ENCODE measurements at regions not wholly inside any gene's neighbourhood (a gene's known extent, or its start where the extent isn't known, plus 50 kb on each side); places are given as distances from the start of the nearest gene placed in this dataset.
"Not testable (repeated sequence)": the region's sequence is repeated elsewhere in the genome, so short reads cannot be mapped to it uniquely, and the experiment has no call there.

DNA sequence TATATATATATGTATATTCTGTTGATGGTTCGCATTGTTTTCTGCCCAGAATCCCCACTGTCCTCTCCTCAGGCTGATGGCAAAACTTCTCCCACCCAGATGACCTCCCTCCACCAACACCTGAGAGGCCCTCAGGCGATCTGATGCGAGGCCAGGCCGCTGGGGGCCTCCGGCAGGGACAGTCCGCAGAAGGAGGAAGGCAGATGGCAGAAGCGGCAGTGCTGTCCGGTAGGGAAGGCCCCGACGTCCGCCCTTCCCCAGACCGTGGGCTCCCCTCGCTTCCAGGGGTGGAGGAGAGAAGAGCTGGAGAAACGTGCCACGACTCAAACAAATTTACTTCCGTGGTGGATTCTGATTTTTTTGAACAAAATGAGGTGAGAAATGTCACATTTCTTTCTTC lies 178.3 kb upstream of the RGS6 start:
- ATAC-seq: no peak

DNA sequence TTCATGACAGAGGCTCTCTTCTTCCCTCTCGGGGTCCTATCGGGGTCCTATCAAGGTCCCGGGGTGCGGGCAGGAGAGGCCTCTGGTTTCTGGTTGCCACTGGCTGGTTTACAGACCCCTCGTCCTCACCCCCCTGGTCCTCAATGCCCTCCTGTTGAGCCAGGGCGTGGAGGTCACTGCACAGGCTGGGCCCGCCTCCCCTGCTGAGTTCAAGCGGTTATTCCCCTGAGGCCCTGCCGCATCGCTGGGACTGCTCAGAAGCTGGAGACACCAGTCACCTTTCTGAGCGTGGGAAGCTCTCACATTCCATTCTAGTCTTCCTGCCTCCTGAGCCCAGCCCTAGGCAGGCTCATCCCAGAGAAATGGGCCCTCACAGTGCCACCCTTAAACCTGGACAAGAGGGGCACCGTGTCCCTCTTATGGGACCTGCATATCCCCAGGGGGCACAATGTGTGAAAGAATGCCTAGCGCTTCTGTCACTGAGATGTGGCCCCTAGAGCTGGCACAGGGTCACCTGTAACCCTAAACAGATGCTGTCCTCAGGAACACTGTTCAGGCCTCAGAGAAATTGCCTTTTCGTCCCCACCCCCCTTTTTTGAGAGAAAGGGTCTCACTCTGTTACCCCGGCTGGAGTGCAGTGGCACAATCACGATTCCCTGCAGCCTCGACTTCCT lies 177.7 kb upstream of the RGS6 start:
- ATAC-seq: no peak

DNA sequence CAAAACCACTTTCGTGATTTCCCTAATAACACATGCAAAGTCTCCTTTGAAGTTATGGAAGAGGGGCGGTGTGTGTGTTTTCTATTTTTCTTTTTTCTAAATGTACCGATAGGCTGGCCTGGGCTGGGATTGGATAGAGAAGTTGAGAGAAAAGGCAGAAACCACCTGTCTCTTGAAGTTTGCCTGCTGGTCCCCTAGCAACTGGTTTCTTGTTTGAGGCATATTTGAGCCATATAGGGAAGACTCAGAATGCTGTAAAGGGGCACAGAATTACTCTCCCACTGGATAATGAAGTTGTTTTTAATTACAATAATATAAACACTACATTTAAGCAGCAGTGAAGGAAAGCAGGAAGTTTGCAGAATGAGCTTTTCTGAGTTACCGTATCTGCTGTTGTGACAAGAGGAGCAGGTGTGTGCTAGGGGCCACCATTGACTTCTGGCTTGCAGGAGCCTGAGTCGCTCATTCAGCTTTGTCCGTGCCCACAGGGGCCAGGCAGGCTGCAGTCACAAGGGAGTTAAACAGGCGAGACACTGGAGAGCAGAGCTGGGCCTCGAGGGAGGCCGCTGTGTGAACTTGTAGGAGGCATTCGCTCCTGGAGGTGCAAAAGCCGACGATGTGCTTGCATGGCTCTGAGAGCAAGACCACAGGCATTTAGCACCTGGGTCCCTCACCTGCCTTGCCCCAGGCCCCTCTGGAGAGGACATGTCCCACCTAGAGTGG lies 173.8 kb upstream of the RGS6 start:
- no peak for ATAC-seq

DNA sequence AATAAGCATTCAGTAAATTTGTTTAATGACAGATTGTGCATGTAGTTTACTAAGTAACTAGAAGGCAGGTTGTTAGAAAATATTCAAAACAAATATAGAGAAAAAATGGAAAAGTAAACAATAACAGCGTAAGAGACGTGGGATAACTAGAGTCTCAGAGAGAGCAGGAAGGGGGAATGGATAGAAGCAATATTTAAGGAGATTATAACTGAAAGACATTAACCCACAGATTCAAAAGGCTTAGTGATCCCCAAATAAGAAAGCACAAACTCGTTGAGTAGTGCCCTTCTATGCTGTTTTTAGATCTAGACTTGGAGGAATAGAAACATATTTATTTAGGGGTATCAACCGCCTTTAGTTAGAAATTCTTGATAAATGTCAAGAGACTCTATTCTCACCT lies 169.7 kb upstream of the RGS6 start:
- no peak for ATAC-seq

DNA sequence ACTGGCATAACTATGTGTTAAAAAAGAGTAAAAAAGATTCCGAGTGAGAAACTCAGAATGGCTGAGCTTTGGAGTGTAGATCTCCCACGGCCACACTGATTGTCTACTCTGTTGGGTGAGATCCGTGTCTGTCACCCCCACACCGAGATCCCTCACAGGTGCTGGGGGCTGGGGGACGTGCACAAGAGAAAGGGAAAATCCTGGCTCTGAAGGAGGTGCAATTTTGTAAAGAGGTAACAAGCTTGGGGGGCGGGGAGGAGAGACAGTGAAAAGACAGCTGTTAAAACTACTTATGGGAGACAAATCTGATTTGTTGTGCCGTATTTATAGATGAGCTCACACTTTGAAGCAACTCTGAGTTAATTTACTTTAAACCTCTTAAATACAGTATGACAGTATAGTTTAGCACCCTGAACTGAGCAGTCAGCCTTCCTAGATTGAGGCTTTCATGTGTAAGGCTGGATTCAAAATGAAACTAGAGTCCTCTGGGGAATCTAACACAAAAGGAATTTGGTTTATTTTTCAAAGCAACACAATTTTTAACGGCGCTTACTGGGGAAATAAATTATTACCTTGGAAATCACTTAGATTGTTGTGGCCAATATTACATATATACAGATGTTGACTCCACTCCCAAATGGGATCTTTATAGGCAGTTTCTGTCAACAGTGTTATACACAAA lies 167.4 kb upstream of the RGS6 start:
- ATAC-seq: no peak

DNA sequence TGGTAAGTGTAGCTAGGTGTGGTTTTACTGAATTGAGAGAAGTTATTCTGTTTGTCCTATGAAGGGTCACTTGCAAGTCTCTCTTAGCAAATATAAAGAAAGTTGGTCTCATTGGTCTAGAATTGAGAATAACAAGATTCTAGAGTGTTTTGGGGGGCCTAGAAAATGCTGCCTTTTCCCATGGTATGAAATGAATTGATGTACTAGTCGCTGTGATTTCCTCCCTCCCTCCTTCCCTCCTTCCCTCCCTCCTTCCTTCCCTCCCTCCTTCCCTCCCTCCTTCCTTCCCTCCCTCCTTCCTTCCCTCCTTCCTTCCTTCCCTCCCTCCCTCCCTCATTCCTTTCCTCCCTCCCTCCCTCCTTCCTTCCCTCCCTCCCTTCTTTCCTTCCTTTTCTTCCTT lies 166.7 kb upstream of the RGS6 start:
- ATAC-seq: no peak

DNA sequence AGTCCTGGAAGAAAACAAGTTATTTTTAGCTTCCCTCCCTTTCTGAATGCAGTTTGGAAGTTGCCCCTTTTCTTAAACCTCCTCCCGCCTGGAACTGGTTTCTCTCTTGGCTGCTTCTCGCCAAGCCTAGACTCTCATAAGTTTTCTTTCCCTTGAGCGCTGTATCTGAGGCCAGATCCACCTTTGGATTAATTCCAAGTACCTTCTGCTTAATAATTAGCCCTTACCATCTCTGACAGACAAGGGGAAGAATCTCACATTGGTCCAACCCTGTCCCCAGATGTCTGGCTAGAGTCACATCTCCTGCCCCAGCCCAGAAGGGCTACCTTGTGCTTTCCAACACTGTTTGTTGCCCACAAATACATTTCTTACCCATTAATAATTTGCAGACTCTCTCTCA lies 161.8 kb upstream of the RGS6 start:
- ATAC-seq: no peak

DNA sequence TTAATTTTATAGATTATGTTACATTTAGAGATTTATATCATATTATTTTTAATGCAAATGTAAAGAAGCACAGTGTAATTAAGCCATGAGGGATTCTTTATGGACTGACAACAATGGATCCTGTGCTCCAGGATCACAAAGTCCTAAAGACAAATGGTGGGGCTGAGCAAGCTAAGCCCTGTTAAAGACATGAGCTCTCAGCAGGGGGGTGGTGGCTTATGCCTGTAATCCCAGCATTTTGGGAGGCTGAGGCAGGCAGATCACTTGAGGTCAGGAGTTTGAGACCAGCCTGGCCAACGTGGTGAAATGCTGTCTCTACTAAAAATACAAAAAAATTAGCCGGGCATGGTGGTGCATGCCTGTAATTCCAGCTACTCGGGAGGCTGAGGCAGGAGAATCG lies 160.8 kb upstream of the RGS6 start:
- ATAC-seq: not testable (repeated sequence)

DNA sequence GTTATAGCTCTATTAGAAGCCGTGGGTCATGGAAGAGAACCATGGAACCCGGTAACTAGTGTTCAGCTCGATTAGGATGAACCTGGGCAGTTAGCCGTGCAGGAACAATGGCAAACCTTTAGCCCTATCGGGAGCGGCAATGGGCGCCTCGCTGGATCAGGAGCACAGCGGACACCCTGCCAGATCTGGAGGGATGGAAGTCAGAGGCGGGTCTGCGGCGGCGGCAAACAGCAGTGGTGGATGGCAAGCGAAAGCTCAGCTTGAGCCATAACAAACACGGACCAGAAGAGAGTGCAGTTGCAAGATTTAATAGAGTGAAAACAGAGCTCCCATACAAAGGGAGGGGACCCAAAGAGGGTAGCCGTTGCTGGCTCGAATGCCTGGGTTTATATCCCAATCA lies 160.2 kb upstream of the RGS6 start:
- not testable (repeated sequence) for ATAC-seq

DNA sequence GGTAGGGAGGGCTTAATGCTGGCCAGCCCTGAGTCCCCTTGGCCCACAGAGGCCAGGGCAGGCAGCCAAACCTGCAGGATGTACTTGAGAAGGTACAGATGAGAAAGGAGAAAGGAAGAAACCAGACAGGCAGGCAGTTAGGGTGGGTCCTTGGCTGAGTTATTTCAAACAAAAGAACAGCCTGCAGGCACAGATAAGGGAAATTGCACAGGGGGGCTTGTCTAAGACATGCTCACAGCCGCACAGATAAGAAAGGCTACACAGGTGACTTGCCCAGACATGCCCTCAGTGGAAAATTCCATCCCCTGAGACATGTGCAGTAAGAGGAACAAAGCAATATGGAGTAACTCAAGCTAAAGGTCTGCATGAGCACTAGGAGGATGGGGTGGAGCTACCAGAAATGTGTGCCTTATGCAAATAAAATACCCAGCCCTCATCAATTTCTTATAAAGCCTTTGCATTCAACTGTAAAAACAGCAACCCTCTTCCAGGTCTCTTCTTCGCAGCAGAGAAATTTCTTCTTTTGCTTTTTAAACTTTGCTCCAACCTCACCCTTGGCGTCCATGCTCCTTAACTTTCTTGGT lies 158.2 kb upstream of the RGS6 start:
- no peak for ATAC-seq

DNA sequence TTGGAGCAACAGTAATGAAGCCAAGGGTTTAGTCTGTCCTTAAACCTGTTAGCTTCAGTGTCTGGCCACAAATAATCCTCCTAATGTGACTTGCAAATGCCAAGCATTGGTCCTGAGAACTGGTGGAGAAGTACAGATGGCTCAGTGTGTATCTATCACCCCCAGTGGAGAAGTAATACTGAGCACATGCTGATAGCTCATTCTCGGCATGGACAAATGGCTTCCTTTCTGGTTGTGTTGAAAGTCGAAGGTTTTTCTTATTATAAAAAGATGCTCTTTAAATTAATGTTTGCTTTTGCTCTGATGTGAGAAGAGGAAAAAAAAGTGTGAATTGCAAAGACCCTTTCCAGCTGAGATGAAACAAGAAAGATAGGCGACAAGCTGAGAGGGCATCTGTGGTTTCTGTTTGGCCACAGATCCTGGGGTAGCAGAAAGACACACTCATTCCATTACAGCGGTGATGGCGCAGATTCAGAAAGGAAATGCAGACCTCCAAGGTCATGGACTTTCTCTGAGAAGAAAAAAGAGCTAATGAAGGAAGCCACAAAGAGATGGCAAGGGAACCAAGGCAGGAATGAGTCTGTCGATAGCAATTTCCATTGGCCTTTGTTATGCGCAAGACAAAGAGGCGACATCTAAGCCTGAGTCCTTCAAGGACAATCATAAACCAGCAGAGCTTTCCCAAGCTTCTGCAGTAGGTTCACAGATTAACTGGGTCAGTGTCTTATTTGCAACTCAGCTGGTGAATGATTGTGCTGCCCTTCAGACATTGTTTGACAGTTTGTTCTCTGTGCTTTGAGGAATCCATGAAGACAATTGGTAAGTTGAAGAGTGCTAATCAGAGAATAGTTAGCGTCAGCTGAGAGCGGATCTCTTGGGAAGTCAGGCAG lies 155.5 kb upstream of the RGS6 start:
- ATAC-seq: no peak

DNA sequence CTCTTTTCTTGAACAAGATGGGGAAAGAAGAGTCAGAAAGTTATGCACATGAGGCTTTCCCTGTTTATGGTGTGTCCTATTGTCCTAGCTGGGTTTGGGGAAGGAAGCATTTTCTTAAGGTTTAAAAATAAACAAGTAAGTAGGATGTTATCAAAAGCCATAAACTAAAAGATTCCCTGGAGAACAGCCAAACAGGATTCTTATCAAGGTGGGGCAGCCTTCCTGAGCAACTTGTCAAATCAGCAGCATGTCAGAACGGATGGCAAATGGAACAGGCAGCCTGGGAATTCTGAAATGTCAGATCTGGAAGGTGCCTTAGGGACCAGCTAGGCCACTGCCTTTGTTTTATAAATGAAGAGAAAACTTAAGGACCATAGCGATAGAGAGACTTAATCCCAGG lies 152.2 kb upstream of the RGS6 start:
- no peak for ATAC-seq

DNA sequence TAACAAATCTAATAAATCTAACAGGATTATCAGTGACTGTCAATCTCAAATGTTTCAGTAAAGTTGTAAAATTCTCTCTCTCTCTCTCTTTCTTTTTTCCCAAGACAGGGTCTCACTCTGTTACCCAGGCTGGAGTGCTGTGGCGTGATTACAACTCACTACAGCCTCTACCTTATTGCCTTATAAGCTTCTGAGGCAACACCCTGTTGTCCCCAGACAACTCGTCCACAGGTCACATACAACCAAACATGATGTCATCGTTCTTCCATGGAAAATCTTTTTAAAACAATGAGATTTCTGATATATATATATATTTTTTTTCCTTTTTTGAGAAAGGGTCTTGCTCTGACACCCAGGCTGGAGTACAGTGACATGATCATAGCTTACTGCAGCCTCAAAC lies 151.4 kb upstream of the RGS6 start:
- no peak for ATAC-seq

DNA sequence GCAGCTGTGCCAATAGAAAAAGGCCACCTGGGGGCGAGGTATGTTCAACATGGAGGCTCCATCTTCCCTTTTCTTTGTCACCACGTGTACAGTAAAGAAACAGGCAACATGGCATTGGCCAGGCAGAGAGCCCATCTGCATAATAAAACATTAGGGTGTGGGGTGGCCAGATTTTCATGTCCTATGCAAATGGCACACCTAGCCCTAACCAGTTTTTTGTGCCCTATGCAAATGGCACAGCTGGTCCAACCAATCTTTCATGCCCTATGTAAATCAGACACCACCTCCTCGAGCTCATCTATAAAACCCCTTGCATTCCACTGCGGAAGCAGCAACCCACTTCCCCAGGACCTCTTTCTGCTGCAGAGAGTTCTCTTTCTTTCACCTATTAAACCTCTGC lies 149.1 kb upstream of the RGS6 start:
- ATAC-seq: no peak

DNA sequence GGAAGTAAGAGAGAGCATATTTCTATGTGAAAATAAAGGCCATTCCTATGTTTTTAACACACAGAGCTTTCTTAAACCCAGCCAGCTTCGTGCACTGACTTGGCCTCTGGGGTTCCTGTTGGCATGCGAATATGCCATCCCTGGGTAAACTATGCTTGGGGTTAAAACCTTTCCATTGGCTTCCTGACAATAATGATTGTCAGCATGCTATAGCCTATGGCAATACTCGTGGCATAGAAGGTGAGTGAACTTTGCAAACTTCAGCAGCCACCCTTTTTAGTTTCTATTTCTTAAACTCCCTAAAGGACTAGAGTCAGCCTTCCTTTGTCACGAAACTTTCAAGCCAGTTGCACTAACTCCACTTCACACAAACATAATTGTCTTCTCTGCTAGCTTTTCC lies 148.4 kb upstream of the RGS6 start:
- no peak for ATAC-seq

DNA sequence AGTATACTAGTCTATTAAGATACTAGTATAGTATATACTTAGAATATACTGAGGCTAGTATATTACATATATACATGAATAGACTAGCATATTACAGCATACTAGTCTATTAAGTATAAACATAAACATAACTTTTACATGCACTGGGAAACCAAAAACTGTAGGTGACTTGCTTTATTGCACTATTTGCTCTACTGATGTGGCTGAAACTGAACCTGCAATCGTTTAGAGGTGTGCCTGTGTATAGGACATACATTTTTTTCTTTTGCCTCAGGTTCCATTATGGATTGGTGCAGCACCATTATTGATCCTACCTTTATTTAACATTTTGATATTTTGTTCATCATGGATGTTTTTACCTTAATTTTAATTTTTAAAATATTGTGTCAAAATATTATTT lies 143.2 kb upstream of the RGS6 start:
- ATAC-seq: no peak

DNA sequence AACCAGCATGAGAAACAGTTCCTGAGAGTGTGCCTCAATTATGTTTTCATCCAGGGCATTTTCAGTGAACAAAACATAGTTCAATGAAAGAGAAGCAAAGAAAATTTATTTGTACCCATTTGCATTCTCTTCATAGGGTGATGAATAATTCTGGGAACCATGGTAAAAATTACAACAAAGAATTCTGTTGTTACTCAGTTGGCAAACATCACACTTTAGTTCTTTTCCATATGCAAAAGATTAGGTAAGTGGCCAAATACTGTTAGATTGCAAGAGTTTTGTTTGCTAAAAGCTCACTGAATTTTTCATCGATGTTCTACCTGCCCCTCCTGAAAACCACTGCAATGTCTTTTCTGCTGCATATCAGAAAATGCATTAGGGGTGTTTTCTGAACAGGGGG lies 132.4 kb upstream of the RGS6 start:
- ATAC-seq: no peak

DNA sequence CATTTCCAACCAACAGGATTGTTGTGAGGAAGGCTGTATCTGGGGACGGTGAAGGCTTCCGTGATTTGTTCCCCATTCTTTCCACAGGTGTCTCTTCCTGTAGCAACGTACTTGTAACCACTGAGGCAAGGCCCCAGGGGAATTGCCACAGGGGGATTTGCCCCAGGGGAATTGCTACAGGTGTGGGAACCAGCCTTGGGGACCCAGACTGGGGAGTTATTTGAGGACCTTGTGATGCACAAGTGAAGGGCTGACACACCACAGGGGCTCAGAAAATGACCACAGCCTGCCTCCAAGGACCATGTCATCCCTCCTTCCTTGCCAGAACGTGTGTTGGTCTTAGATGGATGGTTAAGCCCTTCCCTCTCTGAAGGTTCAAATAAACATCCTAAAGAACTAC lies 131.4 kb upstream of the RGS6 start:
- no peak for ATAC-seq

DNA sequence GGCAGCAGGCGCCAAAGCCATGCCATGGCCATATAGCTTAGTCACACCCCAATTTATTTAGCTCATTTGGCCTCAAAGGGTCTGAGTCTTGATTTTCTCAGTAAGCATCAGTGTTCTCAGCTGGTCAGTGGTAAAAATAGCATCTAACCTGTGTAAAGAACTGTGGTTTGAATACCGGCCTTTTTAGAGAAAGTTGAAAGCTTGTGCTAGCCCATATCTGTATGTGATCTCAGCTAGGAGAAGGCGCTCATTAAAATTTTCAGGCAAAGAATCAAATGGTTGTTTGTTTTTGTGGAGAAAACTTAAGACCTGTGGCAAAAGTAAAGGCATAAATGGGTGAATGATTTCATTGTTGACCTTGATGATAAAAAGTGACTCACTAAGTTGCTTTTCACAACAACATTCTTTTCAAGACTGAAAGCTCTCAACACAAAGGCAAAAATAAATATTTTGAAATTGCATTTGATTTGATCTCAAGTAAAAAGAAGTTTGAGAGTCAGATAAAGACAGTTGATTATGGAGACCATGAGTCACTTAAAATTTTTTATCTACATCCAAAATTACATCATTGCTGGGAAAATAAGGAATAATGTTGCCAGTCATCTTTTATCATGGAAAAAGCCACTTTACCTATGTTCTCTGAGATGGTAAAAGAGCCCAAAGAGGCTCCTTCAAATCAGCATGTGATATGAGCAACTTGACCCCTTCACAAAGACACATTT lies 128.5 kb upstream of the RGS6 start:
- ATAC-seq: no peak

DNA sequence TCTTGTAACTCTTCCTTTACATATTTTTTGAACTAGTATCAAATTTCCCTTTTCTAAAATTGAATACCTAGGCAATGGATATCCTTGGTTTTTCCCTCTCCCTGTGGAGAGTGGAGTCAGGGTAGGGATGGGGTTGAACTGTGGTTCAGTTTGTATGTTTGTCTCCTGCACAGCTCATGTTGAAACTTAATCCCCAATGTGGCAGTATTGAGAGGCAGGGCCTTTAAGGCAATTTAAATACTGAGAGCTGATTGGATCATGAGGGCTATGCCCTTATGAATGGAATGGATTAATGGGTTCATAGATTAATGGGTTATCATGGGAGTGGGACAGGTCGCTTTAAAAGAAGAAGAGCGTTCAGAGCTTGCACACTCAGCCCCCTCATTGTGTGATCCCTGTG lies 127.2 kb upstream of the RGS6 start:
- no peak for ATAC-seq

DNA sequence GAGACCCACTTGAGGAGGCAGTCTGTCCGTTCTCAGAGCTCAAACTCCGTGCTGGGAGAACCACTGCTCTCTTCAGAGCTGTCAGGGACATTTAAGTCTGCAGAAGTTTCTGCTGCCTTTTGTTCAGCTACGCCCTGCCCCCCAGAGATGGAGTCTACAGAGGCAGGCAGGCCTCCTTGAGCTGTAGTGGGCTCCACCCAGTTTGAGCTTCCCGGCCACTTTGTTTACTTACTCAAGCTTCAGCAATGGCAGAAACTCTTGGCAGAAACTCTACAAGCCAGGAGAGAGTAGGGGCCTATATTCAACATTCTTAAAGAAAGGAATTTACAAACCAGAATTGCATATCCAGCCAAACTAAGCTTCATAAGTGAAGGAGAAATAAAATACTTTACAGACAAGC lies 125.2 kb upstream of the RGS6 start:
- not testable (repeated sequence) for ATAC-seq

DNA sequence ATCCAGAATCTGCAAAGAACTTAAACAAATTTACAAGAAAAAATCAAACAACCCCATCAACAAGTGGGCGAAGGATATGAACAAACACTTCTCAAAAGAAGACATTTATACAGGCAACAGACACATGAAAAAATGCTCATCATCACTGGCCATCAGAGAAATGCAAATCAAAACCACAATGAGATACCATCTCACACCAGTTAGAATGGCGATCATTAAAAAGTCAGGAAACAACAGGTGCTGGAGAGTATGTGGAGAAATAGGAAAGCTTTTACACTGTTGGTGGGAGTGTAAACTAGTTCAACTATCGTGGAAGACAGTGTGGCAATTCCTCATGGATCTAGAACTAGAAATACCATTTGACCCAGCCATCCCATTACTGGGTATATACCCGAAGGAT lies 121.4 kb upstream of the RGS6 start:
- ATAC-seq: not testable (repeated sequence)
